NOMO-1 treated with dmso at 0.1 percent for 144 hours (cell line): ENCODE measurements at regions not wholly inside any gene's neighbourhood (a gene's known extent, or its start where the extent isn't known, plus 50 kb on each side); places are given as distances from the start of the nearest gene placed in this dataset.
"Not testable (repeated sequence)": the region's sequence is repeated elsewhere in the genome, so short reads cannot be mapped to it uniquely, and the experiment has no call there.

ENCODE experiments used
- DNase-seq: peaks from one replicate; lab custom pipeline; 2025; ENCODE audit not compliant: unreplicated experiment; lab: John Stamatoyannopoulos, UW

DNA sequence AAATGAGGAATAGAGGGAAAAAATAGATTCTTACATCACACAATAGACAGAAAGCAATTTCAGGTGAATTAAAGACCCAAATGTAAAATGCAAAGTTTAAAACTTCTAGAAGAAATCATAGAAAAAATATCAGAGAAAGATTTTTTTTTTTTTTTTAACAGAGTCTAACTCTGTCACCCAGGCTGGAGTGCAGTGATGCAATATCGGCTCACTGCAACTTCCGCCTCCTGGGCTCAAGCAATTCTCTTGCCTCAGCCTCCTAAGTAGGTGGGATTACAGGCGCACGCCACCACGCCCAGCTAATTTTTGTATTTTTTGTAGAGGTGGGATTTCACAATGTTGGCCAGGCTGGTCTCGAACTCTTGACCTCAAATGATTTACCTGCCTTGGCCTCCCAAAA, 141.8 kb downstream of the COPRS start:
- not testable (repeated sequence) for DNase-seq

DNA sequence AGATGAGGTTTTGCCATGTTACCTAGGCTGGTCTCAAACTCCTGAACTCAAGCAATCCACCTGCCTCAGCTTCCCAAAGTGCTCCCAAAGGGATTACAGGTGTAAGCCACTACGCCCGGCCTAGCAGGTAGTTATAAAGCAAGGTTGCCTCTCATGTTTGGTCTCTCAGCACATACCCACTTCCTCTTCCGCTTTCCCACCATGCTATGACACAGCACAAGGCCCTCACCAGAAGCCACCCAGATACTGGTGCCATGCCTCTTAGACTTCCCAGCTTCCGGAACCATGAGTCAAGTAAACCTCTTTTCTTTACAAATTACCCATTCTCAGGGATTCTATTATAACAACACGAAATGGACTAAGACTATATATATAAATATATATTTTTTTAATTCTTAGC, 143.6 kb downstream of the COPRS start:
- DNase-seq = peak; percentile 42

DNA sequence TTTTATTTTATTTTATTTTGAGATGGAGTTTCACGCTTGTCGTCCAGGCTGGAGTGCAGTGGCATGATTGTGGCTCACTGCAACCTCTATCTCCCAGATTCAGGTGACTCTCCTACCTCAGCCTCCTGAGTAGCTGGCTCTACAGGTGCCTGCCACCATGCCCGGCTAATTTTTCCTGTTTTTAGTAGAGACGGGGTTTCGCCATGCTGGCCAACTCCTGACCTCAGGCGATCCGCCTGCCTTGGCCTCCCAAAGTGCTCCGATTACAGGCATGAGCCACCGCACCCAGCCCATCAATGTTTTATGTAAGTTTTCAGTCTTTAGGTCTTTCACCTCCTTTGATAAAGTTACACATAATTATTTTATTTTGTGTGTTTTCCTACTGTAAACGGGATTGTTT, 154.6 kb downstream of the COPRS start:
- no peak for DNase-seq

DNA sequence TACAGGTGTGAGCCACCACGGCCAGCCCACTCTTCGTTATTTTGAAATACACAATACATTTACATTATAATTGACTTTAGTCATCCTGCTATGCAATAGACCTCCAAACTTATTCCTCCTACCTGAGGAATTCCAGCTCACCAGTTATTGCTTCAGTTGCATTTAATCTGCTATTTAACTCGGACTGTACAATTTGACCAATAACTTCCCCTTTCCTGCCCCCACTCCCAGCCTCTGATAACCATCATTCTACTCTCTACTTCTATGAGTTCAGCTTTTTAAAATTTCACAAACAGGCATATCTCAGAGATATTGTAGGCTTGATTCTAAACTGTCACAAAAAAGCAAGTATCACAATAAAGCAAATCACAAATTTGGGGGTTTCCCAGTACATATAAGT, 157.0 kb downstream of the COPRS start:
- DNase-seq = no peak

DNA sequence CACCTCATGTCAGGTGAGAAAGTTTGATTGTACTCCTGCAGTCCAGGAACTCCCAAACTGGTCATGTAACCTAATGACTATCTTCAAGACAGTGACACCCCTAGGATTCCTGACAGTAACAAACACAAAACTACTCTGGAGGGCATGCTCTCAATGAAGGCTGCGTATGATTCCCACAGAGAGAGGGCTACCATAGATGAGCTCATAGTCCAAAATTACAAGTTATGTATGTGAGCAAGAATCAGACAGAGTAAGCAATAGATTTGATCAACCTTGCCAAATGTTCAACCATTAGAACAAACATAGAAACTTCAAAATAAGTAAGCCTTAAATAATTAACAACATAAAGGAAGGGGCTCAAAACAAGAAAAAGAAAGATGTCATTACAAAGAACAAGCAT, 158.1 kb downstream of the COPRS start:
- no peak for DNase-seq

DNA sequence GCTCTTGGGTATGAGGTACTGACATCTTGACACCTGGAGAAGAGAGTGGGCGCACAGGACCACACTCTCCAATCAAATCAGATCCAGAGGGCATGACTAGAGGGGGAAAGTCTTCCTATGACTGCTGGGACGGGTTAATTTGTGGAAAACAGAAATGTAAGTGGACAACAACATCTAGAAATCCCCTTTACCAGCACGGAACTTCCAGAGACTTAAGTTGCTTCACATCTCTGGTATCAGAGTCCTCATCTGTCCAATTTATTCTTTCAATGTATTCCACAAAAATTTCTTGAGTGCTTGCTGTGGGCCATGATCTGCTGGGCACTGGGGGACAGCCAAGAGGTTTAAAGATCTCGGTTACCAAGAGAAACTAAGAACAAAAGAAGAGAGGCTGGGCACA, 159.2 kb downstream of the COPRS start:
- DNase-seq = no peak

DNA sequence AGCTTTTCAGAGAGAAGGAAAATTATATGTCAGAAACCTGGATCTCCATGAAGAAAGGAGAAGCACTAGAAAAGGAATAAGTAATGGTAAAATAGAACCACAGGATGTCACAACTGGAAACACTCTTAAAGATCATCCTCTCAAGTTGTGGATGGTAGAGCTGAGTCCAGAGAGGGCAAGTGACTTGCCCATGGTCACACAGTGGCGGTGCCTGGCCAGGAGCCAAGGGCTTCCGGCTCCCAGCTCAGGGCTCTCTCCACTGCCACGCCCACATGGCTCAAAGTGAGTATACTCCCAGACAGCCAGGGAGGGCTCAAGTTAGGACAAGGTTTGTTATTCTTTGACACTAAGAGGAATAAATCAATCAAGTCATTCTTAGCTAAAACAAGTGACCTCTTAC, 159.8 kb downstream of the COPRS start:
- DNase-seq = no peak

DNA sequence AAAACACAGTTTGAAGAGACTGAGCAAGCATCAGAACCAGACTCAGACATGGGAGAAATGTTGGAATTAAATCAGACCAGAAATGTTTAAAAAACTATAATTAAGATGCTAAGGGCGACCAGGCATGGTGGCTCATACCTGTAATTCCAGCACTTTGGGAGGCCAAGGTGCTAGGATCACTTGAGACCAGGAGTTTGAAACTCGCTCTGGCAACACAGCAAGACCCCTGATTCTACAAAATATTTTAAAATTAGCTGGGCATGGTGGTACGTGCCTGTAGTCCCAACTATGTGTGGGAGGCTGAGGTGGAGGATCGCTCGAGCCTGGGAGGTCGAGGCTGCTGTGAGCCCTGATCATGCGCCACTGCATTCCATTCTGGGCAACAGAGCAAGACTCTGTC, 160.3 kb downstream of the COPRS start:
- DNase-seq = no peak

DNA sequence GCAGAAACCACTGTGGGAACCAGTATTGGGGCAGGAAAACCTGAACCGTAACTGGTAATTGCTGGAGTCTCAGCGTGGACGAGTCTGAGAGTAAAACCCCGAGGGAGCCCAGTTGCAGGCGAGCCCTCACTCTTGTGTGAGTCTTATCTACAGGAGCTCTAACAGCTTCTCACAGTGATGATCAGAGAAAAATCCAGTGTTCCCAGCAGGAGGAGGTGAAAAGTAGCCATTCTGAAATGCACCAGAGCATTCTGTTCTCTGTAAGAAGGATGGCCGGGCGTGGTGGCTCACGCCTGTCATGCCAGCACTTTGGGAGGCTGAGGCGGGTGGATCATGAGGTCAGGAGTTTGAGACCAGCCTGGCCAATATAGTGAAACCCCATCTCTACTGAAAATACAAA, 161.2 kb downstream of the COPRS start:
- no peak for DNase-seq

DNA sequence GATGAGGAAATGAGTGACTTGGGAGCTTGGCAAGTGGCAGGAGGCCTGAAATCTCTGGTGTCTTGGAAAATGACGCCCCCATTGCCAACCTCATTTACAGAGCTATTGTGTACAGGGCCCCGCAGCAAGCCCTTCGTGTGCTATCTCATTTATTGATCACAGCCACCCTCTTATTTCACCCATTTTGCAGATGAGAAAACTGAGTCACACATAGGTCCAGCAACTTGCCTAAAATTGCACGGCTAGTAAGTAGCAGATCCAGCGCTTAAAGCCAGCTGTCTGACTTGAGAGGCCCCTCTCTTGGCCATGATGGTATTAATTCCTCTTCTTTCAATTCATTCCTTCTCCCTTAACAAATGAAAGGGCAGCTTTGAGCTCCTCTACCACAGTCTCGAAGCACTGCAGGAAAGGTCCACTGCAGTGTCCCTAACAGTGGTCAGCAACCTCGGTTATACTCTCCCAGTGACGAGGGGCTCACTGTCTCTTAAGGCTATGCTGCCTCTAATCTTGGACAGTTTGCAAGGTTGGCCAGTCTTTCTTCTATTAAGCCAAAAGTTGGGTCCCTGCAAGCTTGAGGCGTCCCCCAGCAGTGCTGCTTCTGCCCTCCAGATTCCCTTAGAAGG, 162.2 kb downstream of the COPRS start:
- DNase-seq = no peak

DNA sequence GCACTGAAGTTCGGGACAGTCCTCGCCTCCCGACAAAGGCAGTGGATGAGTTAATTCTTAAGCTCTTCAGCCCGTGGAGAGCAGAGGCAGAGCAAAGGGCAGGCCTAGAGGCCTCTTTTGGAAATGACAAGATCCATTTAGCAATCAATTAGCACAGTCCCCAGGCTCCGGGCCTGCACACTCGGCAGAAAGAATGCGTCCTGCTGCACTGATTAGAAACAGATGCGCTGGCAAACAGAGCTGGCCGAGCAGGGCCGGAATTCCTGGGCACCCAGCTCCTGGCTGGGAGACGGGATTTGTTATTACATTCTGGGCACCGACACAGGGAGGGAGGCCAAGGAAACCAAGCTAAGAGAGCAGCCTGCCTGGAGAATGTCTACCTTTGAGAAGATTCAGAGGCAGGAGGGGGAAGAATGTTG, 162.9 kb downstream of the COPRS start:
- DNase-seq = no peak

DNA sequence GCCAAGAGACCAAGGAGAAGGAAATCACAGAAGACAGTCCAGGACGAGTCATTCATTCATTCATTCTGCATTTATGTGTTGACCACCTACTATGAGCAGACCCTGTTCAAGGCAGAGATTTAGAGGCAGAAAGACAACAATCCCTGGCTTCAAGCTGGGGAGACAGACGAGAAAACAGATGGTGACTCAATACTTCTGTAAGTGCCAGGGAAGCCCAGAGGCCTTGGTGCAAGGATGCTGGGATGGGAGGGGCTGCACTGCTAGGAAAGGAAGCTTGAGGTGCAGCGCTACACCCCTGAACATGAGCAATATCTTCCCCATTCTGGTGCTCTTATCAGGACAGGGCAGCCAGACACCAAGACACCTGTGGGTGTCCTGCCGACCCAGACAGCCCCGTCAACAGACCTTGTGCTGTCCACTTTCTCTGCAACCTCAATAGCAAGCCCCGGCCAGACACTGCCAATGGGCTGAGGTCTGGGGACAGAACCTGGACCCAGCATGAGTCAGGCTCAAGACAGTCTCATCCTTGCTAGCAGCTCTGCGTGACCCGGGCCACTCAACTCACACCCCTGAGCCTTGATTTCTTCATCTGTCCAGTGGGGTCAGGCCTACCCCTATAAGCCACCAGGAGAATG, 163.5 kb downstream of the COPRS start:
- no peak for DNase-seq

DNA sequence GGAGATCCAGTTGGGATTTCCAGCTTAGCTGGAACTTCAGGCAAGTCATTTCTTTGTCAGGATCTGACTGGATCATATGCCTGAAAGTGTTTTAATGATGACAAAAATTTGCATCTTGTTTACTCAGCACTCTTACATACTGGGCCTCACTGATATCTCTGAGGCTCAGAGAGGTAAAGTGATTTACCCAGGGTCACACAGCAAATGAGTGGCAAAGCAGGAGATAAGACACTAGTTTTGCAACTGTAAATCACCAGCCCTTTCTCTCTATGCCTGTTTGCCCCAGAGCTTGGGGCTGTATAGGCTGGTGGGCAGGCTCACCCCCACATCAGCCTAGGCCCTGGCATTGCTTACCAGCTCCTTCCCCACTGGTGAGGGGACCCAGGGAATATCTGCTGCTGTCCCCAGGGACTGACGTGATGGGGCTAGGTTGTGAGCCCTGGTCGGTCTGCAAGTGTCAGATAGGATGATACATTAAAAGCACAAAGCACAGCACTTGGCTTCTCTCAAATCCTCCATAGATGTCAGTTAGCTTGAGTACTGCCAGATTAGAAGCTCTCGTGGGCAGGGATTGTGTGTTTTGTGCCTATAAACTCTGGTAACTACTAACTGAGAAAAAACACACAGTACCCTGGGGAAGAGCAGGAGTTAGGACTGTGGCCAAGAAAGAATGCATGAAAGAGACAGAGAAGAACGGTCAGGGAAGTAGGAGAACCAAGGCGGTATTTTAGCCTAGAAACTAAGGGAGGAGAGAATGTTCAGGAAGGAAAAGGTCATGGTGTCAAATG, 165.4 kb downstream of the COPRS start:
- DNase-seq = no peak

DNA sequence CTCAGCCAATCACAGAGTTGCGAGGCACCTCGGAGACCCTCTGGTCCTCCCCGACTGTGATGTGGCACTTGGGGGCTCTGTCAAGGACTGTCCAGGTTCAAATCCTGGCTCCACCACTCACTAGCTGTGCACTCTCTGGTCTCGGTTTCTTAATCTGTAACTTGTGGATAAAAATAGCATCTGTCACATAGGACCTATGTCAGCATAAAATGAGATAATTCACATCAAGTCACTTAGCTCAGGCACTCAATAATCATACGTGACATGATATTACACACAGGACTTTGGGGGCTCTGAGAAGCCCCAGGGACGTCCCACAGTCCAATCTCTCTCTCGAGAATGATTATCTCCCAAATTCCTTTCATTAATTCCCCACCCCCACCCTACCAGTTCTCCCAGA, 166.4 kb downstream of the COPRS start:
- no peak for DNase-seq

DNA sequence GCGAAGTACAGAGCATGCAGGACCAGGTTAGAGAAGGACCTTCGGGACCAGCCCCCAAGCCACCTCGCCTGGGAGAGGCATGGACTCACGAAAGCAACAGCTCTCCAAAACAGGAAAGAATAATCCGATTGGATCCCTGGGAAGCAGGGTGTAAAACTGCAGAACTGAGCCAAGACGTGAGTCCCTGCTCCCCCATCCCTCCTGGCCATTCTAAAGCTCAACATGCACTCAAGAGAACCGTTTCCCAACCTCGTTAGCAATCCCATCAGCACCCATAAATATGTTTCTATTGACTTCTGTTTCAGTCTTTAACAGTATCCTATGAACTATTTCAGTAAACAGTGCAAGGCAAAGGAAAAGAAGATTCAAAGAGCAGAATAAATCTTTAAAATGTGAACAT, 167.0 kb downstream of the COPRS start:
- no peak for DNase-seq

DNA sequence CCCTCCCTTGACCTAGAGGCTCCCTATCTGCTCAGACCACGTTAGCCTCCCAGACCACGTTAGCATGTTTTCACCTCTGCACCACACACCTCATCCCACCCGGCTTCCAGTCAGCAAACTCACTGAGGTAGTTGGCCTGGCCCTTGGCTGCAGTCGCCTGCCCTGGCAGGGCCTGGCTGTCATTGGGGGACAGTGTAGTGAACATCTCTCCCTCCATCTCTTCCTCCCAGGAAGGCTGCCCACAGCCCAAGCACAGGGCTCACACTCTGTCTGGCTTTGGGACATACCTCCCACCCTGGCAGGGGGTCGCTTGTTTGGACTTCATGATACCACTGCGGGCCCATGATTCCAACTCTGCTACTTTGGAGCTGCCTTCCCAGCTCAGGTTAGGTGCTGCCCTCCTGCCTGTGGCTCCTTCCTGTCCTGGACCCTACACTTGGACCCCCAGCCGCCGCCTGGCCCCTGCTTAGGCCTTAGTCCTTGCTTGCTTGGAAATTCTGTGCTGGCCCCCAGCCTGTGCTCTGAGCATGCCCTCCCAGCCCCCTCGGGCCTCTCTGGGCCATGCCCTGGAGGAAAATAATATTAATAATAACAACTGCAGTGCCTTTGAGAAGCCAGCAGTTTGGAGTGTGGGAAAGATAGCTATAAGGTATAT, 167.7 kb downstream of the COPRS start:
- no peak for DNase-seq

DNA sequence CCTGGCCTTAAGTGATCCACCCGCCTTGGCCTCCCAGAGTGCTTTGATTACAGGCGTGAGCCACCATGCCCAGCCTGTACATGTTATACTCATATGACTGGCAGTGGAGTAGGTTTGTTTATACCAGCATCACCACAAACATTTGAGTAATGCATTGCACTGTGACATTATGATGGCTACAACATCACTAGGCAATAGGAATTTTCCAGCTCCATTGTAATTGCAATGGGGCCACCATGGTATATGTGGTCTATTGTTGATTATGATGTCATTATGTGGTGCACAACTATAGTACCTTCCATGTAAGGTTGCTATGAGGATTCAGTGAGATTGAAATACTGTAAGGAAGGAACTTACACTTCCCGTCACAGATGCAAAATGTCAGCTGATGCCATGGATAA, 168.9 kb downstream of the COPRS start:
- no peak for DNase-seq

DNA sequence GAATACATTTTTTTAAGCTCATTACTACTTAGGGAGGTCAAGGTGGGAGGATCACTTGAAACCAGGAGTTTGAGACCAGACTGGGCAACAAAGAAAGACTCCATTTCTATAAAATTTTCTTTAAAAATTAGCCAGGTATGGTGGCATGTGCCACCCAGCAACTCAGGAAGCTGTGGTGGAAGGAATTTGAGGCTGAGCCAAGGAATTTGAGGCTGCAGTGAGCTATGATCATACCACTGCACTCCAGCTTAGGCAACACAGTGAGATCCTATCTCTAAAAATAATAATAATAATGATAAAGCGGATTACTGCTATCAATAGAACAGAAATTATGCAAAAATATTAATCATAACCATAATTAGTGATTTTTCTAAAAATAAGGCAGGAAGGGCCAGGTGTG, 170.3 kb downstream of the COPRS start:
- DNase-seq = no peak

DNA sequence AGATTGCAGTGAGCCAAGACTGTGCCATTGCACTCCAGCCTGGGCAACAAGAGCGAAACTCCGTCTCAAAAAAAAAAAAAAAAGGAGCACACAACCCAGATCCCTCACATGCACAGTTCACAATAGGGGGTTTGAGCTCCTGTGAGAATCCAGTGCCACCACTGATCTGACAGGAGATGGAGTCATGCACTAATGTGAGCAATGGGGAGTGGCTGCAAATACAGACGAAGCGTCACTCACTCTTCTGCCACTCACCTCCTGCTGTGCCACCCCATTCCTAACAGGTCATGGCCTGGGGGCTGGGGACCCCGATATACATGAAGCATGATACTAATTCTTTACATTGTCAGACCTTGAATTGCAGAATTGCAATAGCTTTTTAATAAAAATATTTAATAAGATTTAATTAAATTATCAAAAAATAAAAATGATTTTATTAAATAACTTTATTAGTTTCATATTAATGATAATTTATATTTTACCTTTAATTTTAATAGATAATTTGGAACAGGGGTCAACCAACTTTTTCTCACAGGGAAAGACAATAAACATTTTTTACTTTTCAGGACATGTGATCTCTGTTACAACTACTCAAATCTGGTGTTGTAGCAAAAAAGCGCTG, 171.4 kb downstream of the COPRS start:
- DNase-seq = no peak

DNA sequence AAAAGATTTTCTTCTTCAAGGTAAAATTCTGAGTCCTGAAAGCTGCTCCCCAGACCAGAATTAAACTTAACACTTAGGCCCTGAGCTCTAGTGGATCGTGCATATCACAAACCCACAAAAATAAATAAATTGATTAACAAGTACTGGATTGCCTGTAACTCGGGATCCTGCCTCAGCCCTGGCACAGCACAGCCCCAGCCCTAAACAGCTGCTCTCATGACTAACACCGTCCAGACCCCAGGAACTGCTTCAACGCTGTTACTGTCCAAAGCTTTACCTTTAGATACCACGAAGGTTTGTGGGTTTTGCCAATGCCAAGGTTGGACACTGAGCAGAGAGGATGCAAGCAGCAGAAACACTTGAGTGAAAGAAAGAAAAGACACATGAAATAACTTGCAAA, 172.5 kb downstream of the COPRS start:
- no peak for DNase-seq

DNA sequence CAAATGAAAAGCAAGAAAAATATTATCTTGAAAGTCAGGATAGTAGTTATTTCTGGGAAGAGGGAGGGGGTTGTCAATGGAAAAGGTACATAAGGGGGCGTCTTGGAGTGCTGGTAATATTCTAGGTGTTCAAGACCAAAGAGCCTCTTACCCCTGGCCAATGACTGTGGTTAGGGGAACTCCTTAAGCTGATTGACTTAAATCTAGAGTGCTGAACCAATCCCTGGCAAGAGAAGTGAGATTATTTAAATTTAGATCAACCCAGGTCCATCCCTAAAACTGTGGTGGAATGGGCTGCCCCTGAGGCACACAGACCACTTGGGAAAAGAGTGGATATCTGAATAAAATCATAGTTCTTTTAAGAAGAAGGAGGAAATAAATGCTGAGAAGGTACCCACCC, 174.1 kb downstream of the COPRS start:
- no peak for DNase-seq

DNA sequence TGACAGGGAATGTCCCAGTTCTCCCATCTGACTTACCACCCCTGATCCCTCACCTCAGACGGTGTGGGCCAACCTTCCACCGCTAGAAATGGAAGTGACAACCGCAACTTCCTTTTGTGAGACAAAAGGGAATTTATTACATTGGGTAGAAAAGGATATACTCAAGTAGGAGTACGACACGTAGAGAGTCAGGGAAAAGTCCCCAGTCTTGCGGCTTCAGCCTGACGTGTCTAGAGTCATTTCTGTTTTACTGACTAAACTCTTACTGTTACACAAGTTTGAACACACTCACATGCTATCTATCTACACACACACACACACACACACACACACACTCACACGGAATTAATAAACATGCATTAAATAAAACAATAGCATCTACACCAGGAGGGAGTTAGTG, 178.9 kb downstream of the COPRS start:
- peak; percentile 16 for DNase-seq
